Naive thymus-derived CD8-positive, alpha-beta T cell (primary cell): ENCODE measurements at regions not wholly inside any gene's neighbourhood (a gene's known extent, or its start where the extent isn't known, plus 50 kb on each side); places are given as distances from the start of the nearest gene placed in this dataset.

ENCODE experiments used
- ATAC-seq, 2 donors: fragments of 150-1000 bp; cut with Tn5 transposase in 1 of 2; sonication (Bioruptor Pico), chemical (Tn5 transposase) in 1 of 2; 1 replicate in 1 of 2; 2 replicates in 1 of 2; pipeline ENCODE4 v1.10.0; 2021; ENCODE audit warnings: mild to moderate bottlenecking in 2 of 2, moderate library complexity in 2 of 2
- POLR2A ChIA-PET: fragments of 350-600 bp; sonication (Branson Sonifier 250); formaldehyde crosslinking; loops from one replicate; lab custom pipeline; 2021; ENCODE audit warnings: antibody characterized with exemption; lab: Charles Lee
- DNase-seq, 10 donors: peaks; one replicate each; pipeline versions ENCODE4 v3.0.0 to v3.0.0-alpha.2; 2020 to 2022
- H3K27ac Mint-ChIP-seq, 10 donors: one replicate each; pipeline ENCODE4 v1.8.0; 2020 to 2022; ENCODE audit warnings: mild to moderate bottlenecking in 10 of 10, mixed read lengths in 10 of 10, moderate library complexity in 4 of 10, inconsistent platforms in 1 of 10
- H3K27me3 Mint-ChIP-seq, 5 donors: one replicate each; pipeline ENCODE4 v1.8.0; 2021 to 2022; ENCODE audit warnings: mixed read lengths in 5 of 5
- H3K36me3 Mint-ChIP-seq, 3 donors: one replicate each; pipeline ENCODE4 v1.8.0; 2020 to 2022; ENCODE audit warnings: mixed read lengths in 3 of 3, mild to moderate bottlenecking in 2 of 3, inconsistent platforms in 1 of 3
- H3K4me1 Mint-ChIP-seq, 4 donors: one replicate each; pipeline ENCODE4 v1.8.0; 2021 to 2022; ENCODE audit warnings: mixed read lengths in 4 of 4
- H3K4me3 Mint-ChIP-seq, 10 donors: one replicate each; pipeline ENCODE4 v1.8.0; 2020 to 2022; ENCODE audit warnings: mild to moderate bottlenecking in 10 of 10, mixed read lengths in 10 of 10, moderate library complexity in 6 of 10, inconsistent platforms in 1 of 10
- H3K9me3 Mint-ChIP-seq, 9 donors: one replicate each; pipeline ENCODE4 v1.8.0; 2020 to 2022; ENCODE audit warnings: mixed read lengths in 9 of 9, mild to moderate bottlenecking in 3 of 9, inconsistent platforms in 1 of 9, moderate library complexity in 1 of 9

- DNase-seq (no peak), ATAC-seq (no peak)
- POLR2A ChIA-PET = no interaction called here
- Mint-ChIP-seq H3K36me3 (no peaks in the 10 kb centered on the region), H3K4me3 (no peak overlapping the region), H3K27ac (no peak overlapping the region), H3K4me1 (peaks cover 0 to 6% (median 0%) of the 10 kb centered on the region in 4 donors), H3K27me3 (peaks cover 0 to 4% (median 0%) of the 10 kb centered on the region in 5 donors), H3K9me3 (peaks cover 0 to 3% (median 0%) of the 10 kb centered on the region in 9 donors)
Measured at GRCh38 chr7:18191341-18191740, 163.7 kb upstream of the PRPS1L1 start.

- no peak for DNase-seq
- Mint-ChIP-seq H3K36me3 (no peaks in the 10 kb centered on the region), H3K4me3 (no peak overlapping the region), H3K4me1 (peaks cover 0 to 6% (median 0%) of the 10 kb centered on the region in 4 donors), H3K9me3 (peaks cover 0 to 3% (median 0%) of the 10 kb centered on the region in 9 donors), H3K27me3 (peaks cover 0 to 4% (median 0%) of the 10 kb centered on the region in 5 donors), H3K27ac (peak overlapping the region in 1 of 10 donors; percentile 16)
- POLR2A ChIA-PET = no interaction called here
- ATAC-seq = no peak
Measured at GRCh38 chr7:18191862-18192625, 164.4 kb upstream of the PRPS1L1 start.

GRCh38 chr7:18194616-18195015 is 167.0 kb upstream of the PRPS1L1 start:
- ATAC-seq = no peak
- no peak overlapping the region for H3K4me3 Mint-ChIP-seq
- H3K27me3 Mint-ChIP-seq = peaks cover 0 to 4% (median 0%) of the 10 kb centered on the region in 5 donors
- POLR2A ChIA-PET = no interaction called here
- no peak overlapping the region for H3K27ac Mint-ChIP-seq
- peaks cover 0 to 4% (median 0%) of the 10 kb centered on the region in 4 donors for H3K4me1 Mint-ChIP-seq
- H3K36me3 Mint-ChIP-seq = no peaks in the 10 kb centered on the region
- DNase-seq = no peak
- H3K9me3 Mint-ChIP-seq = peaks cover 0 to 4% (median 0%) of the 10 kb centered on the region in 9 donors

DNA sequence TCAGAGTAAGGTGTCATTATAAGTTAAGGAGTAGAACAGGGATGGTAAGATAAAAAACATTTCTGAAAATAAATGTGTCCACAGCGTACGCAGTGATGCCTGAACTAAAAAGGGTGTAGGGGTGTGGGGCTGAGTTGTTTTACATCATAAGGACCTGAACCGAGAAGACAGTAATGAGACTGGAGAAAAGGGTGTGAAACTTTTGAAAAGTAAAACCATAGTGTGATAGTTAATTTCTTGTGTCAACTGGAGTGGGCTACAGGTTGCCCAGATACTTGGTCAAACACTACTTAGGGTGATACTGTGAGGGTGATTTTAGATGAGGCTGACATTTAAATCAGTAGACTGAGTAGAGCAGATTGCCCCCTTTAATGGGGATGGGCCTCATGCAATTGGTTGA is 169.0 kb upstream of the PRPS1L1 start:
- Mint-ChIP-seq H3K36me3 (no peaks in the 10 kb centered on the region), H3K27ac (no peak overlapping the region), H3K27me3 (peaks cover 0 to 4% (median 0%) of the 10 kb centered on the region in 5 donors), H3K9me3 (peaks cover 0 to 4% (median 0%) of the 10 kb centered on the region in 9 donors), H3K4me3 (no peak overlapping the region), H3K4me1 (peaks cover 0 to 1% (median 0%) of the 10 kb centered on the region in 4 donors)
- no peak for ATAC-seq
- POLR2A ChIA-PET = no interaction called here
- no peak for DNase-seq

DNA sequence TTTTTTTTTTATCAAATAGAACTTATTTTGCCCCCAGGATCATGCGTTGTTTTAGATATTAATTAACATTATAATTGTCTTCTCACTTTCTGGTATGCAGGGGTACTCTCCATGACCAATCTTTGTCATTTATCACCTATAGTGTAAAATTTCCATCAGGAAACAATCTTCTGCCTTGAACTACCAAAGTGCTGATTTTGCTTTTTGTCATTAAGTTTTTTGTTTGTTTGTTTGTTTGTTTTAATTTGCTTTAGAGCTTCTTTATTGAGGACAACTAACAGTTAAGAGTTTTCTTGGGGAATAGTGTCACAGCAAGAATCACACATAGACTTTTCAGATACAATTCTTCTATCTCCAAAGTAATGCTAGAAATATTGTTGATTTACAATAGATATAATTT is 171.2 kb upstream of the PRPS1L1 start:
- Mint-ChIP-seq H3K9me3 (peaks cover 0 to 4% (median 0%) of the 10 kb centered on the region in 9 donors), H3K27ac (no peak overlapping the region), H3K4me1 (peaks cover 0 to 13% (median 0%) of the 10 kb centered on the region in 4 donors), H3K36me3 (no peaks in the 10 kb centered on the region), H3K27me3 (no peaks in the 10 kb centered on the region), H3K4me3 (no peak overlapping the region)
- POLR2A ChIA-PET = no interaction called here
- DNase-seq (no peak), ATAC-seq (no peak)

- peaks cover 0 to 4% (median 0%) of the 10 kb centered on the region in 9 donors for H3K9me3 Mint-ChIP-seq
- H3K27ac Mint-ChIP-seq = no peak overlapping the region
- ATAC-seq = no peak
- H3K4me3 Mint-ChIP-seq = no peak overlapping the region
- DNase-seq = no peak
- H3K36me3 Mint-ChIP-seq = no peaks in the 10 kb centered on the region
- POLR2A ChIA-PET = no interaction called here
- H3K4me1 Mint-ChIP-seq = peaks cover 0 to 13% (median 0%) of the 10 kb centered on the region in 4 donors
- no peaks in the 10 kb centered on the region for H3K27me3 Mint-ChIP-seq
Measured at GRCh38 chr7:18200266-18200665, 172.6 kb upstream of the PRPS1L1 start.

GRCh38 chr7:18200855-18201254 is 173.2 kb upstream of the PRPS1L1 start:
- Mint-ChIP-seq H3K27me3 (no peaks in the 10 kb centered on the region), H3K36me3 (no peaks in the 10 kb centered on the region), H3K27ac (no peak overlapping the region), H3K4me1 (peaks cover 0 to 13% (median 0%) of the 10 kb centered on the region in 4 donors), H3K9me3 (peaks cover 0 to 4% (median 0%) of the 10 kb centered on the region in 9 donors), H3K4me3 (no peak overlapping the region)
- no peak for DNase-seq
- POLR2A ChIA-PET = no interaction called here
- no peak for ATAC-seq

- ATAC-seq (peak in 1 of 2 donors; percentile 23), DNase-seq (no peak)
- H3K27me3 Mint-ChIP-seq = no peaks in the 10 kb centered on the region
- POLR2A ChIA-PET = no interaction called here
- peaks cover 0 to 13% (median 0%) of the 10 kb centered on the region in 4 donors for H3K4me1 Mint-ChIP-seq
- no peak overlapping the region for H3K4me3 Mint-ChIP-seq
- H3K36me3 Mint-ChIP-seq = no peaks in the 10 kb centered on the region
- H3K9me3 Mint-ChIP-seq = peaks cover 0 to 4% (median 0%) of the 10 kb centered on the region in 9 donors
- H3K27ac Mint-ChIP-seq = no peak overlapping the region
Measured at GRCh38 chr7:18201350-18201749, 173.7 kb upstream of the PRPS1L1 start.

DNA sequence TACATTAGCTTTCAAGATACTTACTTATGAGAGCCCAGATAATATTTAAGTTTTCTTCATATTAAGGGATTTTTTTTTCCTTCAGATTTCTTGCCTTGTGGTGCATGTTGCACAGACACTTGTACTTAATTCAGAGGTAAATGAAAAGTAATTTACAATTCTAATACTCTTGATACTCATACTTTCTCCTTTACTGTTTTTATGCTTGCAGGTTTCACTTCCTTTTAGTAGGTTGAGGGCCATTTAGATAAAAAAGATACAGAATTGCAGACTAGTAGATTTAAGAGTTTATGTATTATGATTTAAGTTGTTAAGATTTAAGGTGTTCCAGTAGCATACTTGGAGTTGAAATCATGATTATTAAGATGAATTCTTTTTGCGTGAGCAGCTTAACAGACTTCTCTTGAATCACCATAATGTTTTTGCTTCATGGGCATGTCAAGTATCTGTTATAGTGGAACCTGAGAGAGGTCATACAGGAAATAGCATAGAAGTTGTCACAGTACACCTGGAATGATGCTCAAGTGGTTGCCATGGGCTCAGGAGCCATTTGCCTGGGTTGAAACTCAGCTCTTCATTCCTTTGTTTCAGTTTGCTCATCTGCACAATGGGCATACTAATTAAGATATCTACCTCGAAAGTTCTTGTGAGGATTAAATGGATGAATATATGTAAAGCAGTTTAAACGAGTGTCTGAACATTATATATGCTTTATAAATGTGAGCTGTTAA is 174.8 kb upstream of the PRPS1L1 start:
- Mint-ChIP-seq H3K4me3 (peak overlapping the region in 1 of 10 donors; percentile 0), H3K9me3 (peaks cover 0 to under 1% (median 0%) of the 10 kb centered on the region in 9 donors), H3K27me3 (no peaks in the 10 kb centered on the region), H3K27ac (peak overlapping the region in 1 of 10 donors; percentile 20), H3K4me1 (peaks cover 0 to 13% (median 0%) of the 10 kb centered on the region in 4 donors), H3K36me3 (no peaks in the 10 kb centered on the region)
- ATAC-seq (no peak), DNase-seq (no peak)
- POLR2A ChIA-PET = no interaction called here

GRCh38 chr7:18206331-18206730 is 178.7 kb upstream of the PRPS1L1 start:
- H3K36me3 Mint-ChIP-seq = no peaks in the 10 kb centered on the region
- no peak overlapping the region for H3K27ac Mint-ChIP-seq

GRCh38 chr7:18208921-18209320 is 181.3 kb upstream of the PRPS1L1 start:
- Mint-ChIP-seq H3K9me3 (peaks cover 0 to 3% (median 0%) of the 10 kb centered on the region in 9 donors), H3K36me3 (no peaks in the 10 kb centered on the region), H3K4me1 (no peaks in the 10 kb centered on the region), H3K4me3 (no peak overlapping the region), H3K27ac (no peak overlapping the region), H3K27me3 (peaks cover 0 to 3% (median 0%) of the 10 kb centered on the region in 5 donors)
- DNase-seq (no peak), ATAC-seq (no peak)
- POLR2A ChIA-PET = no interaction called here

More at GRCh38 chr7:18206331-18206730, 178.7 kb upstream of the PRPS1L1 start:
- H3K4me1 Mint-ChIP-seq = peaks cover 0 to 13% (median 0%) of the 10 kb centered on the region in 4 donors
- peaks cover 0 to 3% (median 0%) of the 10 kb centered on the region in 9 donors for H3K9me3 Mint-ChIP-seq
- POLR2A ChIA-PET = no interaction called here
- no peak for DNase-seq
- H3K4me3 Mint-ChIP-seq = no peak overlapping the region
- H3K27me3 Mint-ChIP-seq = no peaks in the 10 kb centered on the region
- no peak for ATAC-seq

DNA sequence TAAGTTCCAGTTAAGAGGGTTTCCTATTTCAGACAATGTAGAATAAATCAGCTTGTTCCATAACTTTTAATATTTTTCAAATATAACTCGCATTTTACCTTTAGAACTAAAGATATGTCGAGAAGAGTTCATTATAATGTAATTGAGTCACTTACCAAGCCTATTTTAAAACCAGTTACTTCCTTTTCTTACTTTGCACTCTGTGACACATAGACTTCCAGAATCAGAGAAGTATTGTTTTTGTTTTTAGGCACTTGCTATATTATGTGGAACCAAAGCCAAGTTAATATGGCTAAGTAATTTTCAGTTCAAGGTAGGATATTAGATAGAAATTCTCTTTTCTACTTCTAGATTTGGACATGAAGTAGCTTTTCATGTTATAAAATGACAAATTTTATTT is 182.7 kb upstream of the PRPS1L1 start:
- Mint-ChIP-seq H3K4me1 (no peaks in the 10 kb centered on the region), H3K4me3 (no peak overlapping the region), H3K36me3 (no peaks in the 10 kb centered on the region), H3K9me3 (peaks cover 0 to 3% (median 0%) of the 10 kb centered on the region in 9 donors), H3K27ac (no peak overlapping the region), H3K27me3 (peaks cover 0 to 3% (median 0%) of the 10 kb centered on the region in 5 donors)
- POLR2A ChIA-PET = no interaction called here
- no peak for ATAC-seq
- no peak for DNase-seq

DNA sequence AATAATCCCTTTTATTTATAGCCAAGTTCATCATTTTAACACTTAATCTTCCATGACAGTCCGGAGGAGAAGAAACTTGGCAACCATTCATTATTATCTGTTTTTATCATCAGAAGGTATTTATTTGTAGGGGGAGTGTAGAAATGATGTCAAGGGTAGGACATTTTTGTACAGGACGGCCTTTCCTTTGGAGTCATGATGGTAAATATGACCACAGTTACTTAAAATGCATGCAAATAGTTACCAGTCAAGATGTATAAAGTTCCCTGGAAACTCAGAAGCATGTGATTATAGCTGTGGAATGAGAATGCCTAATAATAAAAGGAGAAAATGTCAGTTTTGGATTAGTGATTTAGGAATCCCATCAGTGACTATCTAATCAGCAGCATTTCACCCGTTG is 183.1 kb upstream of the PRPS1L1 start:
- Mint-ChIP-seq H3K27ac (no peak overlapping the region), H3K36me3 (no peaks in the 10 kb centered on the region), H3K27me3 (peaks cover 0 to 3% (median 0%) of the 10 kb centered on the region in 5 donors), H3K4me3 (no peak overlapping the region), H3K9me3 (peaks cover 0 to 3% (median 0%) of the 10 kb centered on the region in 9 donors), H3K4me1 (peaks cover 0 to under 1% (median 0%) of the 10 kb centered on the region in 4 donors)
- POLR2A ChIA-PET = no interaction called here
- DNase-seq (no peak), ATAC-seq (no peak)
